Stomach (tissue), 8 donors: ENCODE measurements at regions not wholly inside any gene's neighbourhood (a gene's known extent, or its start where the extent isn't known, plus 50 kb on each side); places are given as distances from the start of the nearest gene placed in this dataset.

ENCODE experiments used
- DNase-seq, 2 donors: peaks; one replicate each; pipeline versions ENCODE4 v3.0.0 to v3.0.0-alpha.2; 2013 to 2019
- H3K27ac ChIP-seq, 5 donors: fragments of 200-600 bp in 4 of 5; sonication (generic) in 4 of 5; one replicate each; pipeline ENCODE4 v1.5.1; 2013 to 2019; ENCODE audit warnings: mild to moderate bottlenecking in 1 of 5, moderate library complexity in 1 of 5
- H3K27me3 ChIP-seq, 3 donors: fragments of 200-600 bp; sonication (generic); one replicate each; pipeline ENCODE4 v1.5.1; 2017 to 2019; ENCODE audit warnings: mixed run types in 1 of 3
- H3K36me3 ChIP-seq, 4 donors: fragments of 200-600 bp; sonication (generic); 1 replicate in 3 of 4; 2 replicates in 1 of 4; pipeline ENCODE4 v1.5.1; 2016 to 2019
- H3K4me1 ChIP-seq, 4 donors: fragments of 200-600 bp; sonication (generic); one replicate each; pipeline ENCODE4 v1.5.1; 2016 to 2019
- H3K4me3 ChIP-seq, 4 donors: fragments of 200-600 bp; sonication (generic) in 3 of 4; one replicate each; pipeline ENCODE4 v1.5.1; 2016 to 2019; ENCODE audit warnings: mild to moderate bottlenecking in 1 of 4
- H3K9me3 ChIP-seq, 4 donors: fragments of 200-600 bp; sonication (generic); one replicate each; pipeline ENCODE4 v1.5.1; 2016 to 2019
- CTCF ChIP-seq, 7 experiments: fragments of 450-650 bp in 4 of 7; fragments of 200-600 bp in 3 of 7; sonication (generic) in 3 of 7; IDR thresholded peaks; one replicate each; pipeline ENCODE4 v1.5.1; 2016 to 2019; ENCODE audit warnings: antibody characterized with exemption in 7 of 7, control low read depth in 2 of 7, mild to moderate bottlenecking in 1 of 7
- EP300 ChIP-seq: sonication (generic); formaldehyde crosslinking; IDR thresholded peaks from one replicate; pipeline ENCODE4 v1.6.1; 2017; ENCODE audit warnings: antibody characterized with exemption
- POLR2A ChIP-seq, 4 donors: fragments of 450-650 bp; IDR thresholded peaks; one replicate each; pipeline ENCODE4 v1.6.1; 2016; ENCODE audit warnings: antibody characterized with exemption in 4 of 4, control low read depth in 2 of 4, mild to moderate bottlenecking in 1 of 4, moderate library complexity in 1 of 4
- POLR2AphosphoS5 ChIP-seq, 3 donors: sonication (generic); formaldehyde crosslinking; IDR thresholded peaks; one replicate each; pipeline ENCODE4 v1.6.1; 2016; ENCODE audit warnings: antibody characterized with exemption in 3 of 3
- WGBS, 5 donors: extraction: QIAGEN DNeasy Blood & Tissue Kit in 3 of 5; methylation state at CpG; one replicate each; pipeline versions ENCODE4 v1.1.5 to v1.1.7; 2013 to 2018; 5-methylcytosine and 5-hydroxymethylcytosine counted together
- intact Hi-C: fragments of 100-400 bp; cut with DNase I; formaldehyde crosslinking; loops from one replicate; pipeline ENCODE4 v1.15.1; 2023; ENCODE audit warnings: low total_unique reads
- donor health status: healthy with polysubstance abuse.
- donor health status: Bipolar disorder and iron deficiency.
- donor health status: healthy.

GRCh38 chr5:102554082-102554481 lies 55.3 kb upstream of the SLCO6A1 start:
- H3K36me3 ChIP-seq: no peaks in the 10 kb centered on the region
- no peak overlapping the region for H3K27ac ChIP-seq
- 13 to 22% (median 19%) methylated on average over 2 of the region's 2 CpGs for WGBS, 5 donors
- no peaks in the 10 kb centered on the region for H3K4me1 ChIP-seq
- H3K27me3 ChIP-seq: no peaks in the 10 kb centered on the region
- H3K4me3 ChIP-seq: no peak overlapping the region
- no peaks in the 10 kb centered on the region for H3K9me3 ChIP-seq
- intact Hi-C loops: no loop called here
- TF ChIP-seq EP300 (no peak), POLR2AphosphoS5 (IDR thresholded peaks at IDR 0.05) (no peak), POLR2A (IDR thresholded peaks at IDR 0.05) (no peak), CTCF (IDR thresholded peaks at IDR 0.05) (no peak)
- DNase-seq: no peak

GRCh38 chr5:102554728-102555127 lies 55.9 kb upstream of the SLCO6A1 start:
- Histone ChIP-seq H3K4me1 (no peaks in the 10 kb centered on the region), H3K9me3 (no peaks in the 10 kb centered on the region), H3K27ac (no peak overlapping the region), H3K4me3 (no peak overlapping the region), H3K27me3 (no peaks in the 10 kb centered on the region), H3K36me3 (no peaks in the 10 kb centered on the region)
- WGBS, 5 donors: 82 to 99% (median 91%) methylated on average over 1 of the region's 1 CpG
- intact Hi-C loops: no loop called here
- DNase-seq: peak in 1 of 2 donors; percentile 40
- no peak for TF ChIP-seq POLR2A (IDR thresholded peaks at IDR 0.05)
- no peak for TF ChIP-seq CTCF (IDR thresholded peaks at IDR 0.05)
- TF ChIP-seq POLR2AphosphoS5 (IDR thresholded peaks at IDR 0.05): no peak
- no peak for TF ChIP-seq EP300

GRCh38 chr5:102561894-102562760 lies 63.3 kb upstream of the SLCO6A1 start:
- intact Hi-C loops: no loop called here
- Histone ChIP-seq H3K4me1 (no peaks in the 10 kb centered on the region), H3K4me3 (no peak overlapping the region), H3K27ac (no peak overlapping the region), H3K36me3 (no peaks in the 10 kb centered on the region), H3K27me3 (no peaks in the 10 kb centered on the region), H3K9me3 (peaks cover 0 to 3% (median 0%) of the 10 kb centered on the region in 4 donors)
- peak in 1 of 2 donors; percentile 12 for DNase-seq
- no peak for TF ChIP-seq POLR2AphosphoS5 (IDR thresholded peaks at IDR 0.05)
- 37 to 45% (median 43%) methylated on average over 11 of the region's 11 CpGs for WGBS, 5 donors

GRCh38 chr5:102570747-102571146 lies 71.9 kb upstream of the SLCO6A1 start:
- Histone ChIP-seq H3K9me3 (no peaks in the 10 kb centered on the region), H3K27ac (no peak overlapping the region), H3K27me3 (peaks cover 0 to 3% (median 0%) of the 10 kb centered on the region in 3 donors), H3K36me3 (no peaks in the 10 kb centered on the region), H3K4me1 (no peaks in the 10 kb centered on the region), H3K4me3 (no peak overlapping the region)
- DNase-seq: no peak
- WGBS, 5 donors: 51 to 65% (median 56%) methylated on average over 4 of the region's 4 CpGs
- no peak for TF ChIP-seq POLR2A (IDR thresholded peaks at IDR 0.05)
- no peak for TF ChIP-seq CTCF (IDR thresholded peaks at IDR 0.05)
- TF ChIP-seq EP300: no peak
- TF ChIP-seq POLR2AphosphoS5 (IDR thresholded peaks at IDR 0.05): no peak
- intact Hi-C loops: no loop called here

- intact Hi-C loops: no loop called here
- no peaks in the 10 kb centered on the region for H3K9me3 ChIP-seq
- no peak for TF ChIP-seq POLR2AphosphoS5 (IDR thresholded peaks at IDR 0.05)
- TF ChIP-seq EP300: no peak
- TF ChIP-seq POLR2A (IDR thresholded peaks at IDR 0.05): no peak
- DNase-seq: no peak
- no peak overlapping the region for H3K4me3 ChIP-seq
- no peak overlapping the region for H3K27ac ChIP-seq
- H3K4me1 ChIP-seq: peaks cover 0 to under 1% (median 0%) of the 10 kb centered on the region in 4 donors
- H3K27me3 ChIP-seq: peaks cover 0 to 3% (median 0%) of the 10 kb centered on the region in 3 donors
- no peaks in the 10 kb centered on the region for H3K36me3 ChIP-seq
Measured at GRCh38 chr5:102578362-102578761, 79.6 kb upstream of the SLCO6A1 start.
